Mesenchymal stem cell (in vitro differentiated cells and primary cell): ENCODE measurements at regions not wholly inside any gene's neighbourhood (a gene's known extent, or its start where the extent isn't known, plus 50 kb on each side); places are given as distances from the start of the nearest gene placed in this dataset.

Source experiments
- DNase-seq: peaks from one replicate; pipeline ENCODE4 v3.0.0-alpha.2; 2013
- H2AFZ ChIP-seq: one replicate; pipeline ENCODE4 v1.6.1; 2013; ENCODE audit warnings: low read depth, mild to moderate bottlenecking, control low read depth, inconsistent platforms, low read length, moderate library complexity
- H2AK5ac ChIP-seq: 2 replicates; pipeline ENCODE4 v1.6.1; 2013; ENCODE audit warnings: low read length, moderate library complexity, mild to moderate bottlenecking, inconsistent platforms; ENCODE audit not compliant: severe bottlenecking
- H2BK120ac ChIP-seq: one replicate; pipeline ENCODE4 v1.6.1; 2013; ENCODE audit warnings: low read depth, mild to moderate bottlenecking, inconsistent platforms, low read length, moderate library complexity
- H2BK12ac ChIP-seq, 2 experiments: one replicate each; pipeline ENCODE4 v1.6.1; 2013; ENCODE audit warnings: inconsistent platforms in 2 of 2, low read length in 2 of 2, mild to moderate bottlenecking in 2 of 2, moderate library complexity in 2 of 2, control low read depth in 1 of 2
- H2BK15ac ChIP-seq: one replicate; pipeline ENCODE4 v1.6.1; 2013; ENCODE audit warnings: mild to moderate bottlenecking, low read depth, inconsistent platforms; ENCODE audit not compliant: poor library complexity, severe bottlenecking
- H2BK5ac ChIP-seq: 2 replicates; pipeline ENCODE4 v1.6.1; 2013; ENCODE audit warnings: low read depth, mild to moderate bottlenecking, low read length, control low read depth, inconsistent platforms; ENCODE audit not compliant: poor library complexity, severe bottlenecking
- H3K14ac ChIP-seq, 2 experiments: one replicate each; pipeline ENCODE4 v1.6.1; 2013; ENCODE audit warnings: inconsistent platforms in 2 of 2, low read length in 2 of 2, control low read depth in 1 of 2, mild to moderate bottlenecking in 1 of 2, moderate library complexity in 1 of 2
- H3K18ac ChIP-seq, 2 experiments: one replicate each; pipeline ENCODE4 v1.6.1; 2013; ENCODE audit warnings: inconsistent platforms in 2 of 2, low read length in 2 of 2, control low read depth in 1 of 2, low read depth in 1 of 2, mild to moderate bottlenecking in 1 of 2
- H3K23ac ChIP-seq, 2 experiments: one replicate each; pipeline ENCODE4 v1.6.1; 2013; ENCODE audit warnings: inconsistent platforms in 2 of 2, low read length in 2 of 2, mild to moderate bottlenecking in 2 of 2, moderate library complexity in 2 of 2, control low read depth in 1 of 2
- H3K27ac ChIP-seq: 2 replicates; pipeline ENCODE4 v1.5.1; 2013; ENCODE audit warnings: mild to moderate bottlenecking, moderate library complexity, low read length, control low read depth, inconsistent platforms; ENCODE audit not compliant: poor library complexity, severe bottlenecking
- H3K27me3 ChIP-seq, 2 experiments: 2 replicates each; pipeline versions ENCODE4 v1.6.1 to v1.7.0; 2013; ENCODE audit warnings: low read length in 2 of 2, mild to moderate bottlenecking in 2 of 2, moderate library complexity in 2 of 2, control low read depth in 1 of 2, inconsistent platforms in 1 of 2; ENCODE audit not compliant: control insufficient read depth in 1 of 2, insufficient read depth in 1 of 2
- H3K36me3 ChIP-seq, 2 experiments: 2 replicates each; pipeline versions ENCODE4 v1.6.1 to v1.7.0; 2013; ENCODE audit warnings: low read length in 2 of 2, control low read depth in 1 of 2, inconsistent platforms in 1 of 2, low read depth in 1 of 2, mild to moderate bottlenecking in 1 of 2; ENCODE audit not compliant: insufficient read depth in 2 of 2, control insufficient read depth in 1 of 2
- H3K4ac ChIP-seq, 2 experiments: one replicate each; pipeline ENCODE4 v1.6.1; 2013; ENCODE audit warnings: inconsistent platforms in 2 of 2, low read length in 2 of 2, mild to moderate bottlenecking in 2 of 2, moderate library complexity in 2 of 2, control low read depth in 1 of 2, low read depth in 1 of 2
- H3K4me1 ChIP-seq: 2 replicates; pipeline ENCODE4 v1.6.1; 2013; ENCODE audit warnings: low read depth, low read length, control low read depth; ENCODE audit not compliant: control insufficient read depth, insufficient read depth
- H3K4me2 ChIP-seq: 2 replicates; pipeline ENCODE4 v1.6.1; 2013; ENCODE audit warnings: low read length, mild to moderate bottlenecking, inconsistent platforms; ENCODE audit not compliant: poor library complexity, severe bottlenecking
- H3K4me3 ChIP-seq, 2 experiments: 2 replicates each; pipeline versions ENCODE4 v1.5.1 to v1.7.0; 2013; ENCODE audit warnings: low read length in 2 of 2, mild to moderate bottlenecking in 2 of 2, control low read depth in 1 of 2, low read depth in 1 of 2; ENCODE audit not compliant: insufficient read depth in 1 of 2
- H3K79me1 ChIP-seq: replicated peaks from 2 replicates; pipeline ENCODE4 v1.6.1; 2013; ENCODE audit warnings: mild to moderate bottlenecking, control low read depth, low read length, inconsistent platforms; ENCODE audit not compliant: poor library complexity, severe bottlenecking
- H3K9ac ChIP-seq: 2 replicates; pipeline ENCODE4 v1.7.0; 2013; ENCODE audit warnings: mild to moderate bottlenecking, low read length, moderate library complexity
- H3K9me3 ChIP-seq: 2 replicates; pipeline ENCODE4 v1.7.0; 2013; ENCODE audit warnings: mild to moderate bottlenecking, low read length; ENCODE audit not compliant: control insufficient read depth
- H4K8ac ChIP-seq: one replicate; pipeline ENCODE4 v1.6.1; 2013; ENCODE audit warnings: inconsistent platforms, mild to moderate bottlenecking, low read length, moderate library complexity
- H4K91ac ChIP-seq: one replicate; pipeline ENCODE4 v1.6.1; 2013; ENCODE audit warnings: mild to moderate bottlenecking, low read length, inconsistent platforms
- WGBS: methylation state at CpG from one replicate; pipeline ENCODE4 v1.1.7; 2013; ENCODE audit warnings: mixed read lengths; 5-methylcytosine and 5-hydroxymethylcytosine counted together

DNA sequence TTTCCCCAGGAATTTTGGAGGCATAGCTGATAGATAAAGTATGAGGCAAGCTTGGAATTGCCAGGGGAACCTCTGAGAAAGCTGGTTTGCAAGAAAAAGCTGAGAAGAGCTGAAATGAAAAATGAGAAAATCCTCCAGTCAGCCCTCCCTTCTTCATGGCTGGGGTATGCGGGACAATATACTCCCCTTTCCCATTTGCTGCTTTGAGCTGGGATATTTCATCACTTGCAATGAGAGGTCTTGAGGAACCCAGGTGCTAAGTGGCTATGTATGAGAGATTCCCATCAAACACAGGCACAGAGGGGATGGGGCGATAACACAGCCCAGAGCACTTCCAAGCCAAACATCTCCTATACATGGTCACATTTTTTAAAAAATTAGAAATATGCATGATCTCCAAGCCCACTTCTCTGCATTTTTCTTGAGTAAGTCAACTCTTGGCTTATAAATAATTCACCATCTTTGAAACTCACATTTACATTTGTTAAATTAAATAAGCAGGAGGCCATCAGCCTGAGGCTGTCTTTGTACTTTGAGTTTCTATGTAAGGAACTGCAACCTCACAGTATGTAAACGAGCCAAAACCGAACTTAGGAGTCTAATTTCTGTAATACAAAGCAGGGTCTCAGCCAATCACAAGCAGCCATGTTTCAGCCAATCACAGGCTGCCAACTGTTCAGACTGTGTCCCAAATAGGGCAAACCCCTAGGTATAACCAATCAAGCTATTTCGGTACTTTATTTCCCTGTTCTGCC lies 983.6 kb upstream of the NR2F2 start:
- no peak overlapping the region for H3K27ac ChIP-seq
- 99% methylated on average over 4 of the region's 5 CpGs for WGBS
- H2BK120ac ChIP-seq: no peak overlapping the region
- no peak overlapping the region for H4K8ac ChIP-seq
- H3K14ac ChIP-seq: no peak overlapping the region
- no peak overlapping the region for H2BK12ac ChIP-seq
- no peak overlapping the region for H3K4me3 ChIP-seq
- H4K91ac ChIP-seq: no peak overlapping the region
- DNase-seq: no peak
- no peak overlapping the region for H3K9ac ChIP-seq
- no peaks in the 10 kb centered on the region for H3K36me3 ChIP-seq
- H3K27me3 ChIP-seq: no peaks in the 10 kb centered on the region
- H3K79me1 ChIP-seq: no peaks in the 10 kb centered on the region
- H3K23ac ChIP-seq: no peak overlapping the region
- H3K4me1 ChIP-seq: no peaks in the 10 kb centered on the region
- no peak overlapping the region for H2BK15ac ChIP-seq
- H2AK5ac ChIP-seq: no peak overlapping the region
- no peak overlapping the region for H3K18ac ChIP-seq
- H3K4me2 ChIP-seq: no peak overlapping the region
- H3K4ac ChIP-seq: no peak overlapping the region
- no peak overlapping the region for H2AFZ ChIP-seq
- no peaks in the 10 kb centered on the region for H3K9me3 ChIP-seq
- H2BK5ac ChIP-seq: no peak overlapping the region

DNA sequence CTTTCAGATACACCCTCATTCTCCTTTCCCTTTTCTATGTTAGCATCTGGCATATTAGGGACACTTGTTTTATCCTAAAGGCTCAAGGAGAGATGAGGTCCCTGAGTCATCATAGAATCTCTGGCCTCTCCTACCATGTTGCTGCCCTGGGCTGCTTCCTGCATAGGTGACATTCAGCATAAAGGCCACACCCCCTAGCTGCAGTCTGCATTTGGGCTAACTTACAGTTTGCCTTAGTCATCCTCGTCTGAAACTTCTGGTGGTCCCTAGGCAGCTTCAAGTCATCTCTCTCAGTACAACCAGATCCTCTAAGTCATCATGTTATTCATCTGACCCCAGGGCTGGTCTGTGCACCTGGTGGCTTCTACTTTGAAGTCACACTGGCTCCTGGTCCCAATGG lies 982.7 kb upstream of the NR2F2 start:
- Histone ChIP-seq H2BK15ac (peak overlapping the region; percentile 94), H3K4me2 (no peak overlapping the region), H2BK120ac (no peak overlapping the region), H3K4me3 (no peak overlapping the region), H4K8ac (peak overlapping the region; percentile 54), H3K4me1 (no peaks in the 10 kb centered on the region), H3K14ac (no peak overlapping the region), H2AK5ac (no peak overlapping the region), H3K79me1 (no peaks in the 10 kb centered on the region), H4K91ac (peak overlapping the region; percentile 39), H3K27me3 (no peaks in the 10 kb centered on the region), H3K27ac (no peak overlapping the region), H3K18ac (peak overlapping the region in 1 of 2 experiments; percentile 62), H3K9me3 (no peaks in the 10 kb centered on the region), H2AFZ (no peak overlapping the region), H2BK5ac (no peak overlapping the region), H3K36me3 (no peaks in the 10 kb centered on the region), H3K9ac (no peak overlapping the region), H3K23ac (no peak overlapping the region), H3K4ac (no peak overlapping the region), H2BK12ac (no peak overlapping the region)
- WGBS: 89% methylated on average over 1 of the region's 1 CpG
- no peak for DNase-seq

GRCh38 chr15:95350908-95351307 lies 979.6 kb upstream of the NR2F2 start:
- no peaks in the 10 kb centered on the region for H3K36me3 ChIP-seq
- no peak overlapping the region for H3K23ac ChIP-seq
- H2AK5ac ChIP-seq: no peak overlapping the region
- H3K27ac ChIP-seq: no peak overlapping the region
- no peak overlapping the region for H2BK15ac ChIP-seq
- H2AFZ ChIP-seq: no peak overlapping the region
- H4K8ac ChIP-seq: no peak overlapping the region
- no peaks in the 10 kb centered on the region for H3K79me1 ChIP-seq
- H2BK12ac ChIP-seq: no peak overlapping the region
- no peak for DNase-seq
- H3K4me1 ChIP-seq: no peaks in the 10 kb centered on the region
- H3K4ac ChIP-seq: no peak overlapping the region
- WGBS: 95% methylated on average over 3 of the region's 3 CpGs
- no peak overlapping the region for H3K18ac ChIP-seq
- H2BK120ac ChIP-seq: no peak overlapping the region
- H3K14ac ChIP-seq: no peak overlapping the region
- H3K4me3 ChIP-seq: no peak overlapping the region
- no peak overlapping the region for H3K9ac ChIP-seq
- no peak overlapping the region for H4K91ac ChIP-seq
- no peak overlapping the region for H2BK5ac ChIP-seq
- no peak overlapping the region for H3K4me2 ChIP-seq
- H3K27me3 ChIP-seq: no peaks in the 10 kb centered on the region
- no peaks in the 10 kb centered on the region for H3K9me3 ChIP-seq

GRCh38 chr15:95352631-95353187 lies 977.8 kb upstream of the NR2F2 start:
- H3K27me3 ChIP-seq: no peaks in the 10 kb centered on the region
- H2BK120ac ChIP-seq: no peak overlapping the region
- H4K91ac ChIP-seq: no peak overlapping the region
- no peak overlapping the region for H3K4me3 ChIP-seq
- H2BK5ac ChIP-seq: no peak overlapping the region
- no peak overlapping the region for H3K23ac ChIP-seq
- no peak overlapping the region for H3K4me2 ChIP-seq
- H3K18ac ChIP-seq: no peak overlapping the region
- H3K79me1 ChIP-seq: no peaks in the 10 kb centered on the region
- no peak overlapping the region for H4K8ac ChIP-seq
- H2AFZ ChIP-seq: no peak overlapping the region
- 98% methylated on average over 4 of the region's 9 CpGs for WGBS
- no peaks in the 10 kb centered on the region for H3K4me1 ChIP-seq
- no peak overlapping the region for H3K14ac ChIP-seq
- no peak overlapping the region for H2AK5ac ChIP-seq
- no peak overlapping the region for H3K27ac ChIP-seq
- H3K36me3 ChIP-seq: no peaks in the 10 kb centered on the region
- H3K9me3 ChIP-seq: no peaks in the 10 kb centered on the region
- H3K4ac ChIP-seq: no peak overlapping the region
- no peak for DNase-seq
- H2BK15ac ChIP-seq: no peak overlapping the region
- H3K9ac ChIP-seq: no peak overlapping the region
- no peak overlapping the region for H2BK12ac ChIP-seq
